Mesendoderm (in vitro differentiated cells): ENCODE measurements at regions not wholly inside any gene's neighbourhood (a gene's known extent, or its start where the extent isn't known, plus 50 kb on each side); places are given as distances from the start of the nearest gene placed in this dataset.

ENCODE experiments used
- DNase-seq: peaks from one replicate; pipeline ENCODE4 v3.0.0; 2013
- H2AK5ac ChIP-seq: 2 replicates; pipeline ENCODE4 v1.6.1; 2013; ENCODE audit warnings: low read length, inconsistent platforms
- H2BK120ac ChIP-seq: 2 replicates; pipeline ENCODE4 v1.6.1; 2013; ENCODE audit warnings: low read depth, mild to moderate bottlenecking, low read length, moderate library complexity, mixed read lengths
- H2BK15ac ChIP-seq: replicated peaks from 2 replicates; pipeline ENCODE4 v1.6.1; 2013; ENCODE audit warnings: low read depth, mild to moderate bottlenecking, moderate library complexity
- H2BK5ac ChIP-seq: 2 replicates; pipeline ENCODE4 v1.6.1; 2013; ENCODE audit warnings: low read length, inconsistent platforms
- H3K18ac ChIP-seq: 2 replicates; pipeline ENCODE4 v1.6.1; 2013; ENCODE audit warnings: mild to moderate bottlenecking, low read length, mixed read lengths
- H3K23ac ChIP-seq: one replicate; pipeline ENCODE4 v1.6.1; 2013; ENCODE audit warnings: low read length
- H3K27ac ChIP-seq: 2 replicates; pipeline ENCODE4 v1.5.1; 2013; ENCODE audit warnings: low read depth, mild to moderate bottlenecking, inconsistent platforms, low read length, moderate library complexity
- H3K27me3 ChIP-seq: 2 replicates; pipeline ENCODE4 v1.6.1; 2013; ENCODE audit warnings: low read length, control low read depth, mild to moderate bottlenecking, inconsistent platforms; ENCODE audit not compliant: insufficient read depth, poor library complexity
- H3K36me3 ChIP-seq: 2 replicates; pipeline ENCODE4 v1.6.1; 2013; ENCODE audit warnings: low read length, inconsistent platforms; ENCODE audit not compliant: control insufficient read depth, insufficient read depth
- H3K4ac ChIP-seq: one replicate; pipeline ENCODE4 v1.6.1; 2013; ENCODE audit warnings: low read depth, mild to moderate bottlenecking, low read length, moderate library complexity
- H3K4me1 ChIP-seq: 2 replicates; pipeline ENCODE4 v1.6.1; 2013; ENCODE audit warnings: low read depth, low read length, inconsistent platforms; ENCODE audit not compliant: control insufficient read depth
- H3K4me2 ChIP-seq: 2 replicates; pipeline ENCODE4 v1.6.1; 2013; ENCODE audit warnings: low read length
- H3K4me3 ChIP-seq: 2 replicates; pipeline ENCODE4 v1.5.1; 2013; ENCODE audit warnings: mild to moderate bottlenecking, low read length
- H3K56ac ChIP-seq: one replicate; pipeline ENCODE4 v1.6.1; 2013; ENCODE audit warnings: low read length
- H3K79me1 ChIP-seq: 2 replicates; pipeline ENCODE4 v1.6.1; 2013; ENCODE audit warnings: low read length, inconsistent platforms
- H3K79me2 ChIP-seq: 2 replicates; pipeline ENCODE4 v1.6.1; 2013; ENCODE audit warnings: mild to moderate bottlenecking, low read length; ENCODE audit not compliant: control insufficient read depth, insufficient read depth
- H3K9ac ChIP-seq: 2 replicates; pipeline ENCODE4 v1.6.1; 2013; ENCODE audit warnings: low read length, inconsistent platforms
- H4K5ac ChIP-seq: one replicate; pipeline ENCODE4 v1.6.1; 2013; ENCODE audit warnings: low read length
- H4K8ac ChIP-seq: one replicate; pipeline ENCODE4 v1.6.1; 2013; ENCODE audit warnings: low read depth, mild to moderate bottlenecking, control low read depth, low read length, moderate library complexity
- WGBS: extraction: QIAGEN DNeasy Blood & Tissue Kit; methylation state at CpG from one replicate; pipeline ENCODE4 v1.1.7; 2013; ENCODE audit warnings: low lambda C conversion rate, missing lambda C conversion rate; ENCODE audit not compliant: insufficient coverage; ENCODE audit errors: extremely low coverage; 5-methylcytosine and 5-hydroxymethylcytosine counted together

GRCh38 chr3:157876556-157876955, 229.7 kb downstream of the SHOX2 start:
- H4K5ac ChIP-seq: no peak overlapping the region
- no CpG with 5 or more reads among the region's 2 CpGs for WGBS
- no peak overlapping the region for H4K8ac ChIP-seq
- H3K27ac ChIP-seq: no peak overlapping the region
- H3K27me3 ChIP-seq: no peaks in the 10 kb centered on the region
- no peak overlapping the region for H3K4me3 ChIP-seq
- H2BK120ac ChIP-seq: no peak overlapping the region
- H3K4me2 ChIP-seq: no peak overlapping the region
- no peak overlapping the region for H3K4ac ChIP-seq
- H3K18ac ChIP-seq: no peak overlapping the region
- H2AK5ac ChIP-seq: no peak overlapping the region
- no peak overlapping the region for H3K9ac ChIP-seq
- H3K56ac ChIP-seq: no peak overlapping the region
- H3K23ac ChIP-seq: no peak overlapping the region
- no peaks in the 10 kb centered on the region for H3K79me2 ChIP-seq
- H2BK15ac ChIP-seq: no peak overlapping the region
- H3K79me1 ChIP-seq: no peaks in the 10 kb centered on the region
- no peaks in the 10 kb centered on the region for H3K4me1 ChIP-seq
- no peak for DNase-seq
- H3K36me3 ChIP-seq: no peaks in the 10 kb centered on the region
- H2BK5ac ChIP-seq: no peak overlapping the region

GRCh38 chr3:157872902-157873301, 233.3 kb downstream of the SHOX2 start:
- H2AK5ac ChIP-seq: no peak overlapping the region
- WGBS: no CpG with 5 or more reads among the region's 1 CpG

GRCh38 chr3:157871838-157872460, 234.3 kb downstream of the SHOX2 start:
- Histone ChIP-seq H3K27me3 (no peaks in the 10 kb centered on the region), H3K18ac (no peak overlapping the region), H3K56ac (no peak overlapping the region), H4K8ac (no peak overlapping the region), H3K23ac (no peak overlapping the region), H3K4me3 (no peak overlapping the region), H2BK5ac (no peak overlapping the region), H3K79me1 (no peaks in the 10 kb centered on the region), H3K27ac (no peak overlapping the region), H4K5ac (no peak overlapping the region), H2BK120ac (no peak overlapping the region), H3K4me1 (no peaks in the 10 kb centered on the region), H2AK5ac (no peak overlapping the region), H2BK15ac (no peak overlapping the region), H3K36me3 (no peaks in the 10 kb centered on the region), H3K9ac (no peak overlapping the region), H3K79me2 (no peaks in the 10 kb centered on the region), H3K4ac (no peak overlapping the region), H3K4me2 (no peak overlapping the region)
- DNase-seq: no peak
- WGBS: no CpG with 5 or more reads among the region's 3 CpGs

More at GRCh38 chr3:157872902-157873301, 233.3 kb downstream of the SHOX2 start:
- Histone ChIP-seq H3K79me1 (no peaks in the 10 kb centered on the region), H3K4ac (no peak overlapping the region), H4K5ac (no peak overlapping the region), H3K27me3 (no peaks in the 10 kb centered on the region), H3K9ac (no peak overlapping the region), H3K79me2 (no peaks in the 10 kb centered on the region), H2BK120ac (no peak overlapping the region), H3K4me3 (no peak overlapping the region), H3K18ac (no peak overlapping the region), H2BK15ac (no peak overlapping the region), H3K4me2 (no peak overlapping the region), H3K56ac (no peak overlapping the region), H3K23ac (no peak overlapping the region), H3K36me3 (no peaks in the 10 kb centered on the region), H3K27ac (no peak overlapping the region), H4K8ac (no peak overlapping the region), H2BK5ac (no peak overlapping the region), H3K4me1 (no peaks in the 10 kb centered on the region)
- DNase-seq: no peak

GRCh38 chr3:157871248-157871647, 235.0 kb downstream of the SHOX2 start:
- H3K4ac ChIP-seq: no peak overlapping the region
- H3K56ac ChIP-seq: no peak overlapping the region
- no peak overlapping the region for H3K9ac ChIP-seq
- no peak overlapping the region for H3K27ac ChIP-seq
- H3K23ac ChIP-seq: no peak overlapping the region
- DNase-seq: no peak
- H2BK15ac ChIP-seq: no peak overlapping the region
- no peak overlapping the region for H3K18ac ChIP-seq
- H3K27me3 ChIP-seq: no peaks in the 10 kb centered on the region
- H3K79me1 ChIP-seq: no peaks in the 10 kb centered on the region
- no peak overlapping the region for H2BK5ac ChIP-seq
- H3K4me1 ChIP-seq: no peaks in the 10 kb centered on the region
- H3K4me3 ChIP-seq: no peak overlapping the region
- no peaks in the 10 kb centered on the region for H3K36me3 ChIP-seq
- no peak overlapping the region for H4K5ac ChIP-seq
- no peak overlapping the region for H2BK120ac ChIP-seq
- no peak overlapping the region for H3K4me2 ChIP-seq
- no peak overlapping the region for H4K8ac ChIP-seq
- H3K79me2 ChIP-seq: no peaks in the 10 kb centered on the region
- no CpG with 5 or more reads among the region's 7 CpGs for WGBS
- H2AK5ac ChIP-seq: no peak overlapping the region

- no peak for DNase-seq
- Histone ChIP-seq H3K4me1 (no peaks in the 10 kb centered on the region), H2BK120ac (no peak overlapping the region), H3K4ac (no peak overlapping the region), H2AK5ac (no peak overlapping the region), H3K23ac (no peak overlapping the region), H3K9ac (no peak overlapping the region), H3K79me1 (no peaks in the 10 kb centered on the region), H3K4me3 (no peak overlapping the region), H3K18ac (no peak overlapping the region), H3K27me3 (no peaks in the 10 kb centered on the region), H3K56ac (no peak overlapping the region), H3K36me3 (no peaks in the 10 kb centered on the region), H2BK15ac (no peak overlapping the region), H2BK5ac (no peak overlapping the region), H3K27ac (no peak overlapping the region), H3K79me2 (no peaks in the 10 kb centered on the region), H3K4me2 (no peak overlapping the region), H4K5ac (no peak overlapping the region), H4K8ac (no peak overlapping the region)
- WGBS: no CpG with 5 or more reads among the region's 2 CpGs
Observed at GRCh38 chr3:157868946-157869345, 237.3 kb downstream of the SHOX2 start.

GRCh38 chr3:157868196-157868595, 238.0 kb downstream of the SHOX2 start:
- Histone ChIP-seq H3K79me1 (no peaks in the 10 kb centered on the region), H3K36me3 (no peaks in the 10 kb centered on the region), H3K4me3 (no peak overlapping the region), H3K27ac (no peak overlapping the region), H3K23ac (no peak overlapping the region), H2BK120ac (no peak overlapping the region), H4K8ac (no peak overlapping the region), H3K18ac (no peak overlapping the region), H3K4ac (no peak overlapping the region), H4K5ac (no peak overlapping the region), H3K4me2 (no peak overlapping the region), H3K4me1 (no peaks in the 10 kb centered on the region), H3K56ac (no peak overlapping the region), H2BK5ac (no peak overlapping the region), H3K79me2 (no peaks in the 10 kb centered on the region), H3K9ac (no peak overlapping the region), H2AK5ac (no peak overlapping the region), H3K27me3 (no peaks in the 10 kb centered on the region), H2BK15ac (no peak overlapping the region)
- no peak for DNase-seq
- WGBS: no CpG with 5 or more reads among the region's 1 CpG
